ENCODE measurements at regions not wholly inside any gene's neighbourhood (a gene's known extent, or its start where the extent isn't known, plus 50 kb on each side); places are given as distances from the start of the nearest gene placed in this dataset.

DNA sequence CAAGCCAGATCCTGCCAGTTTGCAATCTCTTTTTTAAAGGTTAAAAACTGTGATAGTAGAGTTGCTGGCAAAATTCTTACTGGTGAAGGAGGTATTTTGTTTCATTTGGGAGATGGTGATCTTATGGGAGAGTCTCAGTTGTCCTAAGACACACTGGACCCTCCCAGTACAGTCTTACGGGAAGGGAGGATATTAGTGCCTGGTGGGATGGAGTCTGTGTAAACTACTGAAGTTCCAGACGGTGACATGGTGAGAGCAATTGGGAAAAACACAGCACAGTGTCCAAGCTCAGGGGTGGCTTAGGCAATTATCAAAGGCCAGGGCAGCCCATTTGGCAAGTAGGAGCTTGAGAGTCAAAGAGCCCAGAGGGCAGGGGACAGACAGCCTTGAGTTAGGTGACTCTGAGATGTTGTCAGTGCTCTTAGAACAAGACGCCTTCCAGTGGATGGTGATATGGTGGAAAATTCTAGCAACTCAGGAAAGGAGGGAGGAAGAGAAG, 143.7 kb upstream of the CCDC68 start:
- no peak for TF ChIP-seq POLR2A (IDR thresholded peaks at IDR 0.05)
- TF ChIP-seq, protein P1, sequence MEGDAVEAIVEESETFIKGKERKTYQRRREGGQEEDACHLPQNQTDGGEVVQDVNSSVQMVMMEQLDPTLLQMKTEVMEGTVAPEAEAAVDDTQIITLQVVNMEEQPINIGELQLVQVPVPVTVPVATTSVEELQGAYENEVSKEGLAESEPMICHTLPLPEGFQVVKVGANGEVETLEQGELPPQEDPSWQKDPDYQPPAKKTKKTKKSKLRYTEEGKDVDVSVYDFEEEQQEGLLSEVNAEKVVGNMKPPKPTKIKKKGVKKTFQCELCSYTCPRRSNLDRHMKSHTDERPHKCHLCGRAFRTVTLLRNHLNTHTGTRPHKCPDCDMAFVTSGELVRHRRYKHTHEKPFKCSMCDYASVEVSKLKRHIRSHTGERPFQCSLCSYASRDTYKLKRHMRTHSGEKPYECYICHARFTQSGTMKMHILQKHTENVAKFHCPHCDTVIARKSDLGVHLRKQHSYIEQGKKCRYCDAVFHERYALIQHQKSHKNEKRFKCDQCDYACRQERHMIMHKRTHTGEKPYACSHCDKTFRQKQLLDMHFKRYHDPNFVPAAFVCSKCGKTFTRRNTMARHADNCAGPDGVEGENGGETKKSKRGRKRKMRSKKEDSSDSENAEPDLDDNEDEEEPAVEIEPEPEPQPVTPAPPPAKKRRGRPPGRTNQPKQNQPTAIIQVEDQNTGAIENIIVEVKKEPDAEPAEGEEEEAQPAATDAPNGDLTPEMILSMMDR (IDR thresholded peaks at IDR 0.05): no peak

All from right lobe of liver (tissue), 4 donors.